Upper lobe of left lung (tissue), 4 donors: ENCODE measurements at regions not wholly inside any gene's neighbourhood (a gene's known extent, or its start where the extent isn't known, plus 50 kb on each side); places are given as distances from the start of the nearest gene placed in this dataset.

ENCODE experiments used
- CTCF ChIP-seq, 6 experiments: fragments of 450-650 bp in 4 of 6; fragments of 200-600 bp in 2 of 6; sonication (generic) in 2 of 6; IDR thresholded peaks; one replicate each; pipeline ENCODE4 v1.5.1; 2016 to 2019; ENCODE audit warnings: antibody characterized with exemption in 6 of 6
- EP300 ChIP-seq, 4 donors: sonication (generic); formaldehyde crosslinking; IDR thresholded peaks; one replicate each; pipeline ENCODE4 v1.5.1; 2017; ENCODE audit warnings: antibody characterized with exemption in 4 of 4, control low read depth in 2 of 4
- POLR2A ChIP-seq, 4 donors: fragments of 450-650 bp; IDR thresholded peaks; one replicate each; pipeline ENCODE4 v1.5.1; 2016 to 2017; ENCODE audit warnings: antibody characterized with exemption in 4 of 4, mild to moderate bottlenecking in 2 of 4
- POLR2AphosphoS5 ChIP-seq, 2 donors: sonication (generic); formaldehyde crosslinking; IDR thresholded peaks; one replicate each; pipeline ENCODE4 v1.5.1; 2017; ENCODE audit warnings: antibody characterized with exemption in 2 of 2

- TF ChIP-seq POLR2A (IDR thresholded peaks at IDR 0.05) (no peak), CTCF (IDR thresholded peaks at IDR 0.05) (no peak), POLR2AphosphoS5 (IDR thresholded peaks at IDR 0.05) (no peak), EP300 (IDR thresholded peaks at IDR 0.05) (no peak)
These were observed 176.2 kb upstream of the PWP1 start for GRCh38 chr12:107509421-107509820.
